ENCODE measurements at regions not wholly inside any gene's neighbourhood (a gene's known extent, or its start where the extent isn't known, plus 50 kb on each side); places are given as distances from the start of the nearest gene placed in this dataset.

- TF ChIP-seq REST (IDR thresholded peaks at IDR 0.05; ENCODE audit: unreplicated experiment), result no peak
- TF ChIP-seq STAT1 (IDR thresholded peaks at IDR 0.05; ENCODE audit: unreplicated experiment), result no peak
- TF ChIP-seq ZNF114 (CRISPR knock-in tag; IDR thresholded peaks at IDR 0.05), result no peak
- TF ChIP-seq, protein P1, sequence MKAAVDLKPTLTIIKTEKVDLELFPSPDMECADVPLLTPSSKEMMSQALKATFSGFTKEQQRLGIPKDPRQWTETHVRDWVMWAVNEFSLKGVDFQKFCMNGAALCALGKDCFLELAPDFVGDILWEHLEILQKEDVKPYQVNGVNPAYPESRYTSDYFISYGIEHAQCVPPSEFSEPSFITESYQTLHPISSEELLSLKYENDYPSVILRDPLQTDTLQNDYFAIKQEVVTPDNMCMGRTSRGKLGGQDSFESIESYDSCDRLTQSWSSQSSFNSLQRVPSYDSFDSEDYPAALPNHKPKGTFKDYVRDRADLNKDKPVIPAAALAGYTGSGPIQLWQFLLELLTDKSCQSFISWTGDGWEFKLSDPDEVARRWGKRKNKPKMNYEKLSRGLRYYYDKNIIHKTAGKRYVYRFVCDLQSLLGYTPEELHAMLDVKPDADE (IDR thresholded peaks at IDR 0.05), result no peak
- no peak for TF ChIP-seq NANOG (IDR thresholded peaks at IDR 0.05; ENCODE audit: borderline replicate concordance)
- TF ChIP-seq JUNB (IDR thresholded peaks at IDR 0.05; ENCODE audit: unreplicated experiment), result no peak
- no peak for TF ChIP-seq CREB1 (CRISPR knock-in tag; IDR thresholded peaks at IDR 0.05; ENCODE audit: low read depth)
Measured at GRCh38 chr11:109729761-109730160, 307.8 kb downstream of the C11orf87 start (continued).

GRCh38 chr11:109730669-109731068 lies 308.7 kb downstream of the C11orf87 start:
- H3K27ac Mint-ChIP-seq, result no peak overlapping the region
- no peaks in the 10 kb centered on the region for H3K36me3 ChIP-seq (ENCODE audit: insufficient read depth)
- H3K36me3 Mint-ChIP-seq (ENCODE audit: low read depth), result no peaks in the 10 kb centered on the region
- H3F3A ChIP-seq (replicated peaks; ENCODE audit: low read depth), result no peaks in the 10 kb centered on the region
- H3K4me1 Mint-ChIP-seq, result peaks cover 8% of the 10 kb centered on the region; the same call in 2 of the 3 replicates
- no peaks in the 10 kb centered on the region for H3K9me2 ChIP-seq (ENCODE audit: insufficient read depth)
- no peak for DNase-seq (ENCODE audit: low spot score)
- no peak overlapping the region for H2AFZ ChIP-seq
- H3K27me3 ChIP-seq (ENCODE audit: insufficient read depth), result no peaks in the 10 kb centered on the region
- no peak overlapping the region for H3K27ac ChIP-seq (ENCODE audit: low read depth)
- H4K20me1 ChIP-seq (replicated peaks; ENCODE audit: insufficient read depth), result no peaks in the 10 kb centered on the region
- H3K4me3 ChIP-seq, result no peak overlapping the region
- H3K4me2 ChIP-seq, result no peak overlapping the region
- no peaks in the 10 kb centered on the region for H3K79me2 ChIP-seq (replicated peaks; ENCODE audit: insufficient read depth)
- no peak overlapping the region for H3K4me3 Mint-ChIP-seq
- no peak for ATAC-seq
- H3K9me3 Mint-ChIP-seq, result no peaks in the 10 kb centered on the region
- H3K4me1 ChIP-seq (ENCODE audit: insufficient read depth), result peaks cover 9% of the 10 kb centered on the region; the same call in 1 of the 2 replicates
- peaks cover 4% of the 10 kb centered on the region for H3K27me3 Mint-ChIP-seq (ENCODE audit: insufficient read depth, low read depth, poor library complexity)
- TF ChIP-seq CREB1 (CRISPR knock-in tag; IDR thresholded peaks at IDR 0.05; ENCODE audit: low read depth) (no peak), JUNB (IDR thresholded peaks at IDR 0.05; ENCODE audit: unreplicated experiment) (no peak), EZH2 (IDR thresholded peaks at IDR 0.05; ENCODE audit: low read depth, unreplicated experiment) (no peak), ZNF462 (CRISPR knock-in tag; IDR thresholded peaks at IDR 0.05) (no peak), REST (IDR thresholded peaks at IDR 0.05; ENCODE audit: unreplicated experiment) (no peak), EZH2phosphoT487 (IDR thresholded peaks at IDR 0.05; ENCODE audit: unreplicated experiment) (no peak), STAT1 (IDR thresholded peaks at IDR 0.05; ENCODE audit: unreplicated experiment) (no peak), NANOG (IDR thresholded peaks at IDR 0.05; ENCODE audit: borderline replicate concordance) (no peak)
